ENCODE measurements at regions not wholly inside any gene's neighbourhood (a gene's known extent, or its start where the extent isn't known, plus 50 kb on each side); places are given as distances from the start of the nearest gene placed in this dataset.

DNA sequence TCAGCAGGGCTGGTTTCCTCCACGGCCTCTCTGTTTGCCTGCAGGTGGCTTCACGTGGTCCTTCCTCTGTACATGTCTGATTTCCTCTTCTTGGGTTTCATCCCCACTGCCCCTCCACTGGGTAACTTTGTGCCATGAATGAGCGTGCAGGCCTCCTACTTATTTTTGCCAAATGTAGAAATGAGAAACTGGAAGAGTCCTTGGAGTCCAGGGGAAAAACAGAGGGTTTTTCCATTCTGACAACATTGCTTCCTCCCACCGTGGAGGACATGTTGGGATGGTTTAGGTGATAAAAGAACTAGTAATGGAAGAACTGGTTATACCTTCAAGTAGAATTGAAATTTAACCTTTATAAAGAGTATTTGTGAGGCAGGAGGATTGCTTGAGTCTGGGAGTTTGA, 699.5 kb downstream of the QKI start:
- H2BK12ac ChIP-seq (ENCODE audit: low read length in 2 of 2), result no peak overlapping the region
- peaks cover 4% of the 10 kb centered on the region for H3K4me1 ChIP-seq (ENCODE audit: control insufficient read depth, insufficient read depth, low read depth, low read length)
- no peak overlapping the region for H3K18ac ChIP-seq (ENCODE audit: low read depth in 1 of 2, low read length in 2 of 2)
- H3K79me1 ChIP-seq (replicated peaks; ENCODE audit: low read length, poor library complexity, severe bottlenecking), result no peaks in the 10 kb centered on the region
- no peak overlapping the region for H2AK5ac ChIP-seq (ENCODE audit: low read length, severe bottlenecking)
- no peak overlapping the region for H3K14ac ChIP-seq (ENCODE audit: low read length in 2 of 2)
- no peak overlapping the region for H3K4ac ChIP-seq (ENCODE audit: low read depth in 1 of 2, low read length in 2 of 2)
- H3K9ac ChIP-seq (ENCODE audit: low read length), result no peak overlapping the region
- no peak overlapping the region for H2BK120ac ChIP-seq (ENCODE audit: low read depth, low read length)
- H2BK5ac ChIP-seq (ENCODE audit: low read depth, low read length, poor library complexity, severe bottlenecking), result no peak overlapping the region
- DNase-seq, result no peak
- no peak overlapping the region for H4K91ac ChIP-seq (ENCODE audit: low read length)
- H2AFZ ChIP-seq (ENCODE audit: low read depth, low read length), result no peak overlapping the region
- 78% methylated on average over 4 of the region's 4 CpGs for WGBS
- no peak overlapping the region for H3K27ac ChIP-seq (ENCODE audit: low read length, poor library complexity, severe bottlenecking)
- H3K4me2 ChIP-seq (ENCODE audit: low read length, poor library complexity, severe bottlenecking), result no peak overlapping the region
- no peak overlapping the region for H2BK15ac ChIP-seq (ENCODE audit: low read depth, poor library complexity, severe bottlenecking)
- H3K27me3 ChIP-seq (ENCODE audit: control insufficient read depth in 1 of 2, insufficient read depth in 1 of 2, low read length in 2 of 2), result no peaks in the 10 kb centered on the region
- no peak overlapping the region for H4K8ac ChIP-seq (ENCODE audit: low read length)
- no peaks in the 10 kb centered on the region for H3K9me3 ChIP-seq (ENCODE audit: control insufficient read depth, low read length)
- H3K36me3 ChIP-seq (ENCODE audit: control insufficient read depth in 1 of 2, insufficient read depth in 2 of 2, low read depth in 1 of 2, low read length in 2 of 2), result no peaks in the 10 kb centered on the region
- H3K23ac ChIP-seq (ENCODE audit: low read length in 2 of 2), result no peak overlapping the region
- H3K4me3 ChIP-seq (ENCODE audit: insufficient read depth in 1 of 2, low read depth in 1 of 2, low read length in 2 of 2), result no peak overlapping the region

DNA sequence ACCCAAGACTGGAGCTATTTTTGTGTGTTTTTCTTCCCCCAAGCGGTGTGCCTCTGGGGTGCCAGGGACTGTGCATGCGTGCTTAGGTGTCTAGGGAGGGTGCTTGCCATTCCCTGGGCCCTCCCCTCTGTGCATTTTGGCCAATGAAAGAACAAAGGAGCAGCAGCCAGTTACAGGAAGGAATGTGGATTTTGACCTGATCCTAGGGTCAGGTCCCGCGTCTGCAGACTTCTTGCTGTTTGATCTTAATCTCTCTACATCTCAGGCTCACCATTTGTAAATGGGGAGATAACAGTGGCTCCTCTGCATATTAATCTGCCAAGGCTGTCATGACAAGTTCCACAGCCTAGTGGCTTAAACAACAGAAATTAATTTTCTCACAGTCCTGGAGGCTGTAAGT, 699.1 kb downstream of the QKI start:
- no peak for DNase-seq
- H3K27ac ChIP-seq (ENCODE audit: low read length, poor library complexity, severe bottlenecking), result no peak overlapping the region
- H4K8ac ChIP-seq (ENCODE audit: low read length), result no peak overlapping the region
- no peak overlapping the region for H2BK15ac ChIP-seq (ENCODE audit: low read depth, poor library complexity, severe bottlenecking)
- H3K9ac ChIP-seq (ENCODE audit: low read length), result no peak overlapping the region
- H2BK12ac ChIP-seq (ENCODE audit: low read length in 2 of 2), result no peak overlapping the region
- no peak overlapping the region for H3K23ac ChIP-seq (ENCODE audit: low read length in 2 of 2)
- H4K91ac ChIP-seq (ENCODE audit: low read length), result no peak overlapping the region
- no peak overlapping the region for H2AK5ac ChIP-seq (ENCODE audit: low read length, severe bottlenecking)
- no peaks in the 10 kb centered on the region for H3K9me3 ChIP-seq (ENCODE audit: control insufficient read depth, low read length)
- no peaks in the 10 kb centered on the region for H3K79me1 ChIP-seq (replicated peaks; ENCODE audit: low read length, poor library complexity, severe bottlenecking)
- no peak overlapping the region for H3K4ac ChIP-seq (ENCODE audit: low read depth in 1 of 2, low read length in 2 of 2)
- no peaks in the 10 kb centered on the region for H3K27me3 ChIP-seq (ENCODE audit: control insufficient read depth in 1 of 2, insufficient read depth in 1 of 2, low read length in 2 of 2)
- no peak overlapping the region for H3K4me2 ChIP-seq (ENCODE audit: low read length, poor library complexity, severe bottlenecking)
- H3K14ac ChIP-seq (ENCODE audit: low read length in 2 of 2), result no peak overlapping the region
- 83% methylated on average over 4 of the region's 4 CpGs for WGBS
- no peaks in the 10 kb centered on the region for H3K36me3 ChIP-seq (ENCODE audit: control insufficient read depth in 1 of 2, insufficient read depth in 2 of 2, low read depth in 1 of 2, low read length in 2 of 2)
- no peak overlapping the region for H2BK5ac ChIP-seq (ENCODE audit: low read depth, low read length, poor library complexity, severe bottlenecking)
- H3K4me3 ChIP-seq (ENCODE audit: insufficient read depth in 1 of 2, low read depth in 1 of 2, low read length in 2 of 2), result no peak overlapping the region
- no peak overlapping the region for H2BK120ac ChIP-seq (ENCODE audit: low read depth, low read length)
- H2AFZ ChIP-seq (ENCODE audit: low read depth, low read length), result no peak overlapping the region
- H3K4me1 ChIP-seq (ENCODE audit: control insufficient read depth, insufficient read depth, low read depth, low read length), result peaks cover 6% of the 10 kb centered on the region
- H3K18ac ChIP-seq (ENCODE audit: low read depth in 1 of 2, low read length in 2 of 2), result no peak overlapping the region

DNA sequence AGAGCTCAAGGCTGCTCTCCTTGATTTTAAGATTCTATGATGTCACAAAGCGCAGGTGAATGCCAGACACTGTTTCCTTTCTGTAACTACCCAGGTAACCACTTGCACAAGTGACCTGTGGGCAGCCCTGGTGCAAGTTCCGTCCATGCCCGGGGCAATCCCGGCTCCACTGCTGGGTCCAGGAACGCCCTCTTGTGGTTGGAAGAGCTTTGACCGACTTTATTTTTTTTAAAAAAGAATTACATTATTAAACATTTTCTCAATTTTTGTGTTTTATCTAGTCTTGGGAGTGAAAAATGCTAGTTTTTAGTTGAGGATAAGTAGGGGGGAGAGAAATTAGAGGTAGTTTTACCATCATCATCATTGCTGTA, 695.2 kb downstream of the QKI start:
- Histone ChIP-seq H3K18ac (ENCODE audit: low read depth in 1 of 2, low read length in 2 of 2) (no peak overlapping the region), H3K9me3 (ENCODE audit: control insufficient read depth, low read length) (no peaks in the 10 kb centered on the region), H3K27me3 (ENCODE audit: control insufficient read depth in 1 of 2, insufficient read depth in 1 of 2, low read length in 2 of 2) (no peaks in the 10 kb centered on the region), H2BK5ac (ENCODE audit: low read depth, low read length, poor library complexity, severe bottlenecking) (no peak overlapping the region), H3K27ac (ENCODE audit: low read length, poor library complexity, severe bottlenecking) (no peak overlapping the region), H3K9ac (ENCODE audit: low read length) (peak overlapping the region; percentile 32), H3K4ac (ENCODE audit: low read depth in 1 of 2, low read length in 2 of 2) (no peak overlapping the region), H3K4me2 (ENCODE audit: low read length, poor library complexity, severe bottlenecking) (no peak overlapping the region), H3K14ac (ENCODE audit: low read length in 2 of 2) (no peak overlapping the region), H2BK12ac (ENCODE audit: low read length in 2 of 2) (no peak overlapping the region), H3K23ac (ENCODE audit: low read length in 2 of 2) (no peak overlapping the region), H3K36me3 (ENCODE audit: control insufficient read depth in 1 of 2, insufficient read depth in 2 of 2, low read depth in 1 of 2, low read length in 2 of 2) (no peaks in the 10 kb centered on the region), H2AFZ (ENCODE audit: low read depth, low read length) (no peak overlapping the region), H4K8ac (ENCODE audit: low read length) (no peak overlapping the region), H3K4me3 (ENCODE audit: insufficient read depth in 1 of 2, low read depth in 1 of 2, low read length in 2 of 2) (peak overlapping the region in 1 of 2 experiments; percentile 14), H2AK5ac (ENCODE audit: low read length, severe bottlenecking) (no peak overlapping the region), H3K79me1 (replicated peaks; ENCODE audit: low read length, poor library complexity, severe bottlenecking) (no peaks in the 10 kb centered on the region), H3K4me1 (ENCODE audit: control insufficient read depth, insufficient read depth, low read depth, low read length) (peaks cover 6% of the 10 kb centered on the region), H4K91ac (ENCODE audit: low read length) (no peak overlapping the region), H2BK15ac (ENCODE audit: low read depth, poor library complexity, severe bottlenecking) (no peak overlapping the region), H2BK120ac (ENCODE audit: low read depth, low read length) (no peak overlapping the region)
- peak; percentile 6 for DNase-seq
- 100% methylated on average over 1 of the region's 6 CpGs for WGBS

DNA sequence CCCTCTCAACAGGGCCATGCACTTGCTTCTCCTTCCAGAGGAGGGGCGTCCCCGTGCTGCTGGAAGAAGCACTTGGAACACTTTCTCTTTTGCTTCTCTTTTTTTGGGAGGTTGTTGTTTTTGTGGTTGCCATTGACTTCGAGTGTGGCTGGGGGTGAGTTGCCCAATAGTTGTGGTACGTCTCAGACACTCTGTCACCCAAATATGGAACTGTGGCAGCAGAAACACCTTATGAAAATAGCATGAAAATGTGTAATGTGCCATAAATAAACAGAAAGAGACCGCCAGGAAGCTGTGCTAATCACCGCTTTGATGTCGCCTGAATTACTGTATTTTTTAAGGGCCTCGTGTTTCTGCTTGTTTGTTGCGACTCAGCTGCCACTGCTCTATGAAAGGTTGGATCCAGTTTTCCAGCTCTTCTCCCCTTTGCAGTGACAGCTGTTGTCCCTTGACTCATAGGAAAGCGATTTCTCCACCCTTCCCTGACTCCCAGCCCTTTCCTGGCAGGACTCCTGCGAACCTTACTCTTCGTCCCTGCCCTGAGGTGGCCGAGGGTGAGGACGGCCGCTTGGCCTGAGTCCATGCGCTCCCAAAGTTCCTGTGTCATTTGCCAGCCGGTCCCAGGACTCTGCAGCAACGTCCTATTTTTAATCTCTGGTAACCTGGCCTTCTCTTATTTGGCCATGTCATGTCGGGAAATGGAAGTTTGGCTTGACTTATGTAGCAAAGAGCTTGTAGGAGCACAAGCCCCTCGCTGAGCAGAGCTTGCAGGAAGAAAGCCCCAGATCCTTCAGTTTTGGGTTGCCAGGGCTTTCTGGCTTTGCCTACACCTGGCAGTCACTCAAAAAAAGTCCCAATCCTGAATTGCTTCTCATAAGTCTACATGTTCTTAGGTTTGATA, 694.6 kb downstream of the QKI start:
- H4K91ac ChIP-seq (ENCODE audit: low read length), result no peak overlapping the region
- H2BK15ac ChIP-seq (ENCODE audit: low read depth, poor library complexity, severe bottlenecking), result no peak overlapping the region
- no peak overlapping the region for H3K18ac ChIP-seq (ENCODE audit: low read depth in 1 of 2, low read length in 2 of 2)
- peak overlapping the region; percentile 32 for H3K9ac ChIP-seq (ENCODE audit: low read length)
- 70% methylated on average over 20 of the region's 20 CpGs for WGBS
- peak; percentile 63 for DNase-seq
- no peak overlapping the region for H2AFZ ChIP-seq (ENCODE audit: low read depth, low read length)
- H3K27ac ChIP-seq (ENCODE audit: low read length, poor library complexity, severe bottlenecking), result no peak overlapping the region
- peak overlapping the region in 1 of 2 experiments; percentile 14 for H3K4me3 ChIP-seq (ENCODE audit: insufficient read depth in 1 of 2, low read depth in 1 of 2, low read length in 2 of 2)
- no peaks in the 10 kb centered on the region for H3K9me3 ChIP-seq (ENCODE audit: control insufficient read depth, low read length)
- no peak overlapping the region for H2AK5ac ChIP-seq (ENCODE audit: low read length, severe bottlenecking)
- H2BK5ac ChIP-seq (ENCODE audit: low read depth, low read length, poor library complexity, severe bottlenecking), result no peak overlapping the region
- H3K27me3 ChIP-seq (ENCODE audit: control insufficient read depth in 1 of 2, insufficient read depth in 1 of 2, low read length in 2 of 2), result no peaks in the 10 kb centered on the region
- H3K4ac ChIP-seq (ENCODE audit: low read depth in 1 of 2, low read length in 2 of 2), result no peak overlapping the region
- H3K14ac ChIP-seq (ENCODE audit: low read length in 2 of 2), result no peak overlapping the region
- no peak overlapping the region for H3K23ac ChIP-seq (ENCODE audit: low read length in 2 of 2)
- no peak overlapping the region for H2BK12ac ChIP-seq (ENCODE audit: low read length in 2 of 2)
- peaks cover 6% of the 10 kb centered on the region for H3K4me1 ChIP-seq (ENCODE audit: control insufficient read depth, insufficient read depth, low read depth, low read length)
- H3K36me3 ChIP-seq (ENCODE audit: control insufficient read depth in 1 of 2, insufficient read depth in 2 of 2, low read depth in 1 of 2, low read length in 2 of 2), result no peaks in the 10 kb centered on the region
- no peaks in the 10 kb centered on the region for H3K79me1 ChIP-seq (replicated peaks; ENCODE audit: low read length, poor library complexity, severe bottlenecking)
- no peak overlapping the region for H2BK120ac ChIP-seq (ENCODE audit: low read depth, low read length)
- H3K4me2 ChIP-seq (ENCODE audit: low read length, poor library complexity, severe bottlenecking), result no peak overlapping the region
- no peak overlapping the region for H4K8ac ChIP-seq (ENCODE audit: low read length)
